ENCODE measurements at regions not wholly inside any gene's neighbourhood (a gene's known extent, or its start where the extent isn't known, plus 50 kb on each side); places are given as distances from the start of the nearest gene placed in this dataset.

DNA sequence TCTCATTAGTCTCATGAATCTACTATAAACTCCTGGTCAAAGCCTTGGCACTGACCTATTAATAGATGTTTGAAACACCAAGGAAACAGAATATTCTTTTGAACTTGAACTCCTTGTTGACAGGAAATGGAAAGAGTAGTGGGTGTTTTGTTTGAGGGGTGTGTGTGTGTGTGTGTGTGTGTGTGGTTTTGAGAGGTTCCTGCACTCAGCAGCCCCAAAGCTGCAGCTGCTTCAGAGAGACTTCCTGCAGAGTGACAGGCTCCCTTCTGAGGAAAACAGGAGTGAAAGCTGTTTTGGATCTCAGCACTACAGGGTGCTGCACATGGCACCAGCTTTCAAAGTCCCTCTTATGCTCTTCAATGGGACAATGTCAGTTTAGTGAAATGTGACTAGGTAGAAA lies 546.5 kb upstream of the STEAP1 start:
- no peak for TF ChIP-seq POLR2A (IDR thresholded peaks at IDR 0.05)
- TF ChIP-seq, protein P1, sequence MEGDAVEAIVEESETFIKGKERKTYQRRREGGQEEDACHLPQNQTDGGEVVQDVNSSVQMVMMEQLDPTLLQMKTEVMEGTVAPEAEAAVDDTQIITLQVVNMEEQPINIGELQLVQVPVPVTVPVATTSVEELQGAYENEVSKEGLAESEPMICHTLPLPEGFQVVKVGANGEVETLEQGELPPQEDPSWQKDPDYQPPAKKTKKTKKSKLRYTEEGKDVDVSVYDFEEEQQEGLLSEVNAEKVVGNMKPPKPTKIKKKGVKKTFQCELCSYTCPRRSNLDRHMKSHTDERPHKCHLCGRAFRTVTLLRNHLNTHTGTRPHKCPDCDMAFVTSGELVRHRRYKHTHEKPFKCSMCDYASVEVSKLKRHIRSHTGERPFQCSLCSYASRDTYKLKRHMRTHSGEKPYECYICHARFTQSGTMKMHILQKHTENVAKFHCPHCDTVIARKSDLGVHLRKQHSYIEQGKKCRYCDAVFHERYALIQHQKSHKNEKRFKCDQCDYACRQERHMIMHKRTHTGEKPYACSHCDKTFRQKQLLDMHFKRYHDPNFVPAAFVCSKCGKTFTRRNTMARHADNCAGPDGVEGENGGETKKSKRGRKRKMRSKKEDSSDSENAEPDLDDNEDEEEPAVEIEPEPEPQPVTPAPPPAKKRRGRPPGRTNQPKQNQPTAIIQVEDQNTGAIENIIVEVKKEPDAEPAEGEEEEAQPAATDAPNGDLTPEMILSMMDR (IDR thresholded peaks at IDR 0.05), result no peak
